ENCODE measurements at regions not wholly inside any gene's neighbourhood (a gene's known extent, or its start where the extent isn't known, plus 50 kb on each side); places are given as distances from the start of the nearest gene placed in this dataset.

- Histone ChIP-seq H3K27me3 (no peaks in the 10 kb centered on the region), H3K9me3 (no peaks in the 10 kb centered on the region), H3K36me3 (no peaks in the 10 kb centered on the region), H3K4me3 (no peak overlapping the region), H3K4me1 (no peaks in the 10 kb centered on the region), H3K27ac (no peak overlapping the region)
- TF ChIP-seq POLR2A (IDR thresholded peaks at IDR 0.05) = no peak
- TF ChIP-seq CTCF (IDR thresholded peaks at IDR 0.05) = no peak
- 39% methylated on average over 6 of the region's 6 CpGs for WGBS (ENCODE audit: insufficient coverage, low coverage, low lambda C conversion rate, missing lambda C conversion rate)
- intact Hi-C loops (cut with DNase I) = no loop called here
- DNase-seq = no peak
- no peak for ATAC-seq
Measured at GRCh38 chr6:99814230-99814928, 179.6 kb downstream of the MCHR2 start.

DNA sequence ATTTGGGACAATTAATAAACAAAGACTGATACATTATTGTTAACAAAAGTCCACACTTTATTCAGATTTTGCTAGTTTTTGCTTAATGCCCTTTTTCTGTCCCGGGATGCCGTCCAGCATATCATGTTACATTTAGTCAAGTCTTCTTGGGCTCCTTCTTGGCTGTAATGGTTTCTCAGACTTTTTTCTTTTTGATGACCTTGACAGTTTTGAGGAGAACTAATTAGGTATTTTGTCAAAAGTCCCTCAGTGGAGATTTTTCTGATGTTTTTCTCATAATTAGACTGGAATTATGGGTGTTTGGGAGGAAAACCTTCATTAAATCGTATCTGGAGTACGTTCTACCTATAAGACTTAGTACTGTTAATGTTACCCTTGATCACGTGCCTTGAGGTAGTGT is 177.2 kb downstream of the MCHR2 start:
- H3K36me3 ChIP-seq = no peaks in the 10 kb centered on the region
- no peak for TF ChIP-seq POLR2A (IDR thresholded peaks at IDR 0.05)
- 68% methylated on average over 5 of the region's 5 CpGs for WGBS (ENCODE audit: insufficient coverage, low coverage, low lambda C conversion rate, missing lambda C conversion rate)
- H3K4me3 ChIP-seq = no peak overlapping the region
- no peaks in the 10 kb centered on the region for H3K4me1 ChIP-seq
- H3K27ac ChIP-seq = no peak overlapping the region
- intact Hi-C loops (cut with DNase I) = no loop called here
- H3K27me3 ChIP-seq = no peaks in the 10 kb centered on the region
- no peak for ATAC-seq
- no peak for DNase-seq
- no peaks in the 10 kb centered on the region for H3K9me3 ChIP-seq

GRCh38 chr6:99818161-99818560 is 175.9 kb downstream of the MCHR2 start:
- WGBS (ENCODE audit: insufficient coverage, low coverage, low lambda C conversion rate, missing lambda C conversion rate) = 38% methylated on average over 2 of the region's 2 CpGs
- H3K27ac ChIP-seq = no peak overlapping the region
- ATAC-seq = no peak

DNA sequence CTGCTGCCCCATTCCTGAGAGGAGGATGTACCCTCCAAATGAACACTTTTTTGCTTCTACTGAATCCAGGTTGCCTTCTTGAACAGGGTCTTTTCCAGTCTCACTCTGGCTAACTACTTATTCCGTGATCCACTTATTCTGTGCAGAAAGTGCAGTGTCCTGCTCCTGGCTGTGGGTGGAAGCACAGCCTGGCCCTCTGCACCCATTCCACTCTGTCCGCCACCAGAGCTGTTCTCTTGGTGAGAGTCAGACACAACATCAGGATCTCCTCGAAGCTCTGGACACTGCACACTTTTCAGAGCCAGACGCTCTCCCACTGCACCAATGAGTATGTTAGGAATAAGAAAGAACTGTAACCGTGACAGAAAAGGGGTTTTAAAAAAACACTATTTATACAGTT is 174.2 kb downstream of the MCHR2 start:
- WGBS (ENCODE audit: insufficient coverage, low coverage, low lambda C conversion rate, missing lambda C conversion rate) = 63% methylated on average over 5 of the region's 5 CpGs
- no peak for TF ChIP-seq CTCF (IDR thresholded peaks at IDR 0.05)
- no peak for TF ChIP-seq POLR2A (IDR thresholded peaks at IDR 0.05)
- Histone ChIP-seq H3K4me1 (no peaks in the 10 kb centered on the region), H3K4me3 (no peak overlapping the region), H3K27ac (no peak overlapping the region), H3K36me3 (no peaks in the 10 kb centered on the region), H3K9me3 (no peaks in the 10 kb centered on the region), H3K27me3 (no peaks in the 10 kb centered on the region)
- ATAC-seq (no peak), DNase-seq (no peak)
- intact Hi-C loops (cut with DNase I) = no loop called here

More at GRCh38 chr6:99818161-99818560, 175.9 kb downstream of the MCHR2 start:
- H3K27me3 ChIP-seq = no peaks in the 10 kb centered on the region
- intact Hi-C loops (cut with DNase I) = no loop called here
- TF ChIP-seq POLR2A (IDR thresholded peaks at IDR 0.05) (no peak), CTCF (IDR thresholded peaks at IDR 0.05) (no peak)
- H3K4me1 ChIP-seq = no peaks in the 10 kb centered on the region
- no peaks in the 10 kb centered on the region for H3K36me3 ChIP-seq
- no peak for DNase-seq
- no peak overlapping the region for H3K4me3 ChIP-seq
- no peaks in the 10 kb centered on the region for H3K9me3 ChIP-seq

DNA sequence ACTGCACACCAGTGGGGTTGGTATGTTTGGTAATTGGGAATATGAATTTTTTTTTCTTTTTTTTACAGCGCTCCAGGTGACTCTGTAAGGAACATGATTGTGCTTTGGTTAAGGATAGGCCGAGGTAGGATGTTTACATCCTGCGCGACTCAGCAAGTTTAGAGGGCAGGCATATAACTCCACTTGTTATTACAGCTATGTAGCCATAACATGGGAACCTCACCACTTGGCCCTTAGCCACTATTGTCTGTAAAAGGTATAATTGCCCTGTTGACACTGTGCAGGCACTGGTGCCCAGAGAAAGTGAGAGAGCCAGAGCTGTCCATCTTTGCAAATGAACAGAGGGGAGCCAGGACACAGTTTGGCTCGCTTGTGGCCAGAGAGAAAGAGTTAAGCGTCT is 172.9 kb downstream of the MCHR2 start:
- intact Hi-C loops (cut with DNase I) = no loop called here
- Histone ChIP-seq H3K27ac (no peak overlapping the region), H3K4me1 (no peaks in the 10 kb centered on the region), H3K36me3 (no peaks in the 10 kb centered on the region), H3K9me3 (no peaks in the 10 kb centered on the region), H3K4me3 (no peak overlapping the region), H3K27me3 (no peaks in the 10 kb centered on the region)
- ATAC-seq (no peak), DNase-seq (no peak)
- WGBS (ENCODE audit: insufficient coverage, low coverage, low lambda C conversion rate, missing lambda C conversion rate) = 73% methylated on average over 4 of the region's 6 CpGs
- TF ChIP-seq CTCF (IDR thresholded peaks at IDR 0.05) (no peak), POLR2A (IDR thresholded peaks at IDR 0.05) (no peak)

Measured in right lobe of liver (tissue), 6 donors.